GM12878 (cell line): ENCODE measurements at regions not wholly inside any gene's neighbourhood (a gene's known extent, or its start where the extent isn't known, plus 50 kb on each side); places are given as distances from the start of the nearest gene placed in this dataset.

ENCODE experiments used
- ATAC-seq: fragments of 200-7000 bp; cut with Tn5 transposase; 3 replicates; pipeline ENCODE4 v1.9.1; 2020; ENCODE audit warnings: mild to moderate bottlenecking, moderate library complexity
- BruUV-seq: library from RNA; stranded (reverse); fragments of 400-500 nt; replicated peaks from 2 replicates; lab custom pipeline; 2021; lab: Mats Ljungman, UMichigan
- CTCF ChIA-PET: fragments of 300-600 bp; sonication (Branson Sonifier 250); formaldehyde crosslinking; extraction: SDS; loops from one replicate; lab custom pipeline; 2021; ENCODE audit warnings: inconsistent platforms; lab: Yijun Ruan, JAX
- POLR2A ChIA-PET: fragments of 350-600 bp; formaldehyde crosslinking; extraction: SDS; loops from one replicate; lab custom pipeline; 2021; ENCODE audit warnings: inconsistent platforms; lab: Charles Lee
- RAD21 ChIA-PET: fragments of 300-600 bp; sonication (Branson Sonifier 250); formaldehyde crosslinking; loops from one replicate; lab custom pipeline; 2023; ENCODE audit warnings: antibody characterized with exemption; ENCODE audit not compliant: unreplicated experiment; lab: Charles Lee
- SMC1A ChIA-PET: fragments of 300-600 bp; sonication (Branson Sonifier 250); formaldehyde crosslinking; loops from one replicate; lab custom pipeline; 2023; ENCODE audit not compliant: unreplicated experiment, uncharacterized antibody; lab: Charles Lee
- DNase-seq: peaks from one replicate; pipeline ENCODE4 v3.0.0-alpha.2; 2011; ENCODE audit warnings: low read depth, low spot score
- FAIRE-seq: peaks from 3 replicates; lab custom pipeline; 2011; peaks lifted over from hg19 to GRCh38; lab: Jason Lieb, UNC
- H2AFZ ChIP-seq: 2 replicates; pipeline ENCODE4 v1.6.0; 2011; ENCODE audit warnings: low read depth, low read length, control low read depth; ENCODE audit not compliant: control insufficient read depth
- H3K27ac ChIP-seq: 2 replicates; pipeline ENCODE4 v1.5.1; 2011; ENCODE audit warnings: control low read depth; ENCODE audit not compliant: control insufficient read depth, insufficient read depth
- H3K27me3 ChIP-seq, 2 experiments: replicated peaks in 1 of 2; 2 replicates each; pipeline versions ENCODE4 v1.6.0 to v1.6.1; 2011; ENCODE audit warnings: low read length in 1 of 2; ENCODE audit not compliant: control insufficient read depth in 2 of 2, insufficient read depth in 2 of 2
- H3K36me3 ChIP-seq, 2 experiments: 2 replicates each; pipeline ENCODE4 v1.5.1; 2011; ENCODE audit warnings: low read length in 1 of 2; ENCODE audit not compliant: control insufficient read depth in 2 of 2, insufficient read depth in 2 of 2
- H3K4me1 ChIP-seq: 2 replicates; pipeline ENCODE4 v1.6.1; 2011; ENCODE audit warnings: mild to moderate bottlenecking, low read length, moderate library complexity, mixed read lengths; ENCODE audit not compliant: control insufficient read depth, insufficient read depth
- H3K4me2 ChIP-seq: 2 replicates; pipeline ENCODE4 v1.6.0; 2011; ENCODE audit warnings: control low read depth; ENCODE audit not compliant: control insufficient read depth, insufficient read depth
- H3K4me3 ChIP-seq: fragments of 200-600 bp; sonication (generic); 2 replicates; pipeline ENCODE4 v1.5.1; 2016
- H3K79me2 ChIP-seq: 2 replicates; pipeline ENCODE4 v1.6.0; 2011; ENCODE audit warnings: low read length; ENCODE audit not compliant: control insufficient read depth, insufficient read depth
- H3K9ac ChIP-seq: 2 replicates; pipeline ENCODE4 v1.8.0; 2011; ENCODE audit warnings: low read length, control low read depth, mixed read lengths; ENCODE audit not compliant: control insufficient read depth, insufficient read depth
- H3K9me3 ChIP-seq: replicated peaks from 3 replicates; pipeline ENCODE4 v1.5.1; 2011; ENCODE audit warnings: mild to moderate bottlenecking, low read length; ENCODE audit not compliant: control insufficient read depth, insufficient read depth
- H4K20me1 ChIP-seq: 2 replicates; pipeline ENCODE4 v1.6.0; 2011; ENCODE audit not compliant: control insufficient read depth, insufficient read depth
- ASH2L ChIP-seq: fragments of 300-600, 200-600 bp; sonication (generic); IDR thresholded peaks from 2 replicates; pipeline ENCODE4 v1.6.1; 2017; ENCODE audit warnings: low read depth, mild to moderate bottlenecking, borderline replicate concordance
- CEBPB ChIP-seq, 2 experiments: fragments of 150-350 bp in 1 of 2; IDR thresholded peaks; 2 replicates each; pipeline ENCODE4 v1.6.1; 2012 to 2014; ENCODE audit warnings: low read depth in 2 of 2, low read length in 2 of 2, borderline replicate concordance in 1 of 2, inconsistent platforms in 1 of 2
- DPF2 ChIP-seq: fragments of 450-650 bp; IDR thresholded peaks from 2 replicates; pipeline ENCODE4 v1.6.1; 2017; ENCODE audit warnings: mild to moderate bottlenecking
- ELK1 ChIP-seq: IDR thresholded peaks from 2 replicates; pipeline ENCODE4 v1.6.1; 2012; ENCODE audit warnings: low read depth, low read length, improper control_type of control experiment
- HDGF ChIP-seq: fragments of 450-650 bp; IDR thresholded peaks from 2 replicates; pipeline ENCODE4 v1.6.1; 2016; ENCODE audit warnings: antibody characterized with exemption
- HSF1 ChIP-seq: fragments of 150-350 bp; IDR thresholded peaks from 2 replicates; pipeline ENCODE4 v1.6.1; 2014; ENCODE audit warnings: mild to moderate bottlenecking, low read depth, low read length
- IRF4 ChIP-seq: IDR thresholded peaks from 2 replicates; pipeline ENCODE4 v1.6.1; 2011; ENCODE audit warnings: low read depth, low read length
- NBN ChIP-seq: fragments of 450-650 bp; IDR thresholded peaks from 2 replicates; pipeline ENCODE4 v1.6.1; 2016
- PKNOX1 ChIP-seq: fragments of 450-650 bp; IDR thresholded peaks from 2 replicates; pipeline ENCODE4 v1.6.1; 2016; ENCODE audit warnings: mild to moderate bottlenecking
- SMARCA5 ChIP-seq: fragments of 450-650 bp; IDR thresholded peaks from 2 replicates; pipeline ENCODE4 v1.6.1; 2017; ENCODE audit warnings: mild to moderate bottlenecking
- TCF7 ChIP-seq: IDR thresholded peaks from 2 replicates; pipeline ENCODE4 v1.6.1; 2014; ENCODE audit warnings: antibody characterized with exemption, borderline replicate concordance
- YY1 ChIP-seq: IDR thresholded peaks from 2 replicates; pipeline ENCODE4 v1.6.1; 2011; ENCODE audit warnings: low read depth, mild to moderate bottlenecking, low read length
- ZBTB11 ChIP-seq: fragments of 450-650 bp; formaldehyde crosslinking; IDR thresholded peaks from 2 replicates; pipeline ENCODE4 v1.5.0; 2022; ENCODE audit warnings: mild to moderate bottlenecking, missing genetic modification characterization
- WGBS: methylation state at CpG from one replicate; pipeline ENCODE4 v1.1.6; 2016; ENCODE audit warnings: low lambda C conversion rate; ENCODE audit not compliant: insufficient replicate concordance, insufficient coverage; ENCODE audit errors: missing lambda C conversion rate; 5-methylcytosine and 5-hydroxymethylcytosine counted together
- in situ Hi-C: fragments of 300-500 bp; cut with MboI; formaldehyde crosslinking; loops from 9 replicates; pipeline ENCODE4 v1.14.3; 2018; ENCODE audit warnings: mixed read lengths
- intact Hi-C: fragments of 100-400 bp; cut with micrococcal nuclease; formaldehyde crosslinking; loops from one replicate; pipeline ENCODE4 v1.14.2; 2022; ENCODE audit not compliant: unreplicated experiment
- TF ChIP-seq, protein P1 (sequence below): fragments of 450-650 bp; IDR thresholded peaks from 2 replicates; pipeline ENCODE4 v1.6.1; 2017; ENCODE audit warnings: low read depth, mild to moderate bottlenecking, moderate library complexity
- TF ChIP-seq, protein P2 (sequence below): fragments of 450-650 bp; IDR thresholded peaks from 2 replicates; pipeline ENCODE4 v1.6.1; 2014; ENCODE audit warnings: mild to moderate bottlenecking

- Histone ChIP-seq H3K27me3 (no peaks in the 10 kb centered on the region), H3K36me3 (no peaks in the 10 kb centered on the region), H3K79me2 (no peaks in the 10 kb centered on the region), H3K4me2 (no peak overlapping the region), H2AFZ (no peak overlapping the region), H3K4me3 (no peak overlapping the region), H3K4me1 (no peaks in the 10 kb centered on the region), H4K20me1 (no peaks in the 10 kb centered on the region), H3K9me3 (no peaks in the 10 kb centered on the region; the same call in 2 of the 3 replicates), H3K9ac (no peak overlapping the region), H3K27ac (no peak overlapping the region)
- SMC1A ChIA-PET: no interaction called here
- 53% methylated on average over 4 of the region's 4 CpGs for WGBS
- RAD21 ChIA-PET: no interaction called here
- no peak for DNase-seq
- no peak for FAIRE-seq
- POLR2A ChIA-PET: no interaction called here
- intact Hi-C loops (no loop called here), in situ Hi-C loops (no loop called here)
- BruUV-seq: no TSS peak
- no peak for ATAC-seq
- CTCF ChIA-PET: interaction anchor here (1.2 kb wide), 1 partner anchor 530 kb away, joined by 4 read pairs; no protein-coding TSS in a partner anchor
- TF ChIP-seq PKNOX1 (no peak), HDGF (no peak), YY1 (no peak), NBN (no peak), HSF1 (no peak), ZBTB11 (no peak), TCF7 (no peak), DPF2 (no peak), IRF4 (no peak), ELK1 (no peak), CEBPB (IDR thresholded peaks at IDR 0.05; ENCODE audit: borderline replicate concordance in 1 of 2, low read depth in 2 of 2, low read length in 2 of 2) (no peak), SMARCA5 (no peak), ASH2L (no peak)
- TF ChIP-seq, protein P1, sequence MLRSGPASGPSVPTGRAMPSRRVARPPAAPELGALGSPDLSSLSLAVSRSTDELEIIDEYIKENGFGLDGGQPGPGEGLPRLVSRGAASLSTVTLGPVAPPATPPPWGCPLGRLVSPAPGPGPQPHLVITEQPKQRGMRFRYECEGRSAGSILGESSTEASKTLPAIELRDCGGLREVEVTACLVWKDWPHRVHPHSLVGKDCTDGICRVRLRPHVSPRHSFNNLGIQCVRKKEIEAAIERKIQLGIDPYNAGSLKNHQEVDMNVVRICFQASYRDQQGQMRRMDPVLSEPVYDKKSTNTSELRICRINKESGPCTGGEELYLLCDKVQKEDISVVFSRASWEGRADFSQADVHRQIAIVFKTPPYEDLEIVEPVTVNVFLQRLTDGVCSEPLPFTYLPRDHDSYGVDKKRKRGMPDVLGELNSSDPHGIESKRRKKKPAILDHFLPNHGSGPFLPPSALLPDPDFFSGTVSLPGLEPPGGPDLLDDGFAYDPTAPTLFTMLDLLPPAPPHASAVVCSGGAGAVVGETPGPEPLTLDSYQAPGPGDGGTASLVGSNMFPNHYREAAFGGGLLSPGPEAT: no peak
- TF ChIP-seq, protein P2, sequence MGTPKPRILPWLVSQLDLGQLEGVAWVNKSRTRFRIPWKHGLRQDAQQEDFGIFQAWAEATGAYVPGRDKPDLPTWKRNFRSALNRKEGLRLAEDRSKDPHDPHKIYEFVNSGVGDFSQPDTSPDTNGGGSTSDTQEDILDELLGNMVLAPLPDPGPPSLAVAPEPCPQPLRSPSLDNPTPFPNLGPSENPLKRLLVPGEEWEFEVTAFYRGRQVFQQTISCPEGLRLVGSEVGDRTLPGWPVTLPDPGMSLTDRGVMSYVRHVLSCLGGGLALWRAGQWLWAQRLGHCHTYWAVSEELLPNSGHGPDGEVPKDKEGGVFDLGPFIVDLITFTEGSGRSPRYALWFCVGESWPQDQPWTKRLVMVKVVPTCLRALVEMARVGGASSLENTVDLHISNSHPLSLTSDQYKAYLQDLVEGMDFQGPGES: no peak
Observed at GRCh38 chr3:94778814-94779494, 716.1 kb downstream of the NSUN3 start.
